Lower leg skin (tissue), 4 donors: ENCODE measurements at regions not wholly inside any gene's neighbourhood (a gene's known extent, or its start where the extent isn't known, plus 50 kb on each side); places are given as distances from the start of the nearest gene placed in this dataset.

Experiments
- DNase-seq, 2 donors: peaks; one replicate each; pipeline ENCODE4 v3.0.0-alpha.2; 2019; ENCODE audit warnings: low spot score in 2 of 2
- H3K4me3 ChIP-seq: fragments of 200-600 bp; sonication (generic); 2 replicates; pipeline ENCODE4 v1.5.1; 2017; ENCODE audit warnings: mild to moderate bottlenecking, low read depth; ENCODE audit not compliant: poor library complexity, severe bottlenecking
- CTCF ChIP-seq, 3 donors: fragments of 450-650 bp; IDR thresholded peaks; one replicate each; pipeline ENCODE4 v1.5.1; 2016; ENCODE audit warnings: antibody characterized with exemption in 3 of 3, mild to moderate bottlenecking in 3 of 3, moderate library complexity in 2 of 3
- POLR2A ChIP-seq, 2 donors: fragments of 450-650 bp; IDR thresholded peaks; one replicate each; pipeline ENCODE4 v1.6.1; 2016 to 2017; ENCODE audit warnings: antibody characterized with exemption in 2 of 2, mild to moderate bottlenecking in 1 of 2, moderate library complexity in 1 of 2
- WGBS, 2 donors: methylation state at CpG; one replicate each; pipeline ENCODE4 v1.1.5; 2018; 5-methylcytosine and 5-hydroxymethylcytosine counted together
- intact Hi-C: fragments of 100-400 bp; cut with DNase I; formaldehyde crosslinking; loops from one replicate; pipeline ENCODE4 v1.15.0; 2023; ENCODE audit warnings: low total_unique reads

- TF ChIP-seq CTCF (IDR thresholded peaks at IDR 0.05) (no peak), POLR2A (IDR thresholded peaks at IDR 0.05) (no peak)
- WGBS, 2 donors, result 4 to 5% methylated on average over 2 of the region's 2 CpGs
- DNase-seq, result no peak
- H3K4me3 ChIP-seq, result no peak overlapping the region
- intact Hi-C loops, result no loop called here
These were observed 235.3 kb downstream of the GPAT3 start for GRCh38 chr4:83771113-83771705.

DNA sequence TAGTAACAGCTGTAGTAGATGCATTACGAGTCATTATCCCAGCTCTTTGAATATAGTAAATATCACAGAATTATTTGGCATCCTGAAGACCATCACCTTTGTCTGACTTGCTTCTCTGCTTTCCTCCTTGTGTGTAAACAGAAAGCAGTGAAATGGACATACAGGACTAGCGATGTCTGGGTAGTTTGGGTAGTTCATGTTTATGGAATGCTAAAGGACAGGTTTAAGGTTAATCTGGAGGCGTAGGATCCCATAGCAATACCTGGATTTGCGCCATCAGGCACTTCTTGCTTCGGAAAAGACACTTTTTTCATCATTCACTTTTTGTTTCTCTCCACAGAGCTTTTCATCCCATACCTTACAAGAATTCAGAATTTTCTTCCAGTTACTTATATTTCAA is 232.2 kb downstream of the GPAT3 start:
- no peak overlapping the region for H3K4me3 ChIP-seq
- intact Hi-C loops, result no loop called here
- DNase-seq, result no peak
- no peak for TF ChIP-seq CTCF (IDR thresholded peaks at IDR 0.05)
- no peak for TF ChIP-seq POLR2A (IDR thresholded peaks at IDR 0.05)
- 83% methylated on average over 5 of the region's 5 CpGs for WGBS, 2 donors

GRCh38 chr4:83767067-83767466 is 231.2 kb downstream of the GPAT3 start:
- no peak for TF ChIP-seq POLR2A (IDR thresholded peaks at IDR 0.05)
- no peak for TF ChIP-seq CTCF (IDR thresholded peaks at IDR 0.05)
- no peak for DNase-seq
- WGBS, 2 donors, result 87 to 90% methylated on average over 2 of the region's 2 CpGs
- no peak overlapping the region for H3K4me3 ChIP-seq
- intact Hi-C loops, result no loop called here

GRCh38 chr4:83759611-83760010 is 223.7 kb downstream of the GPAT3 start:
- intact Hi-C loops, result no loop called here

DNA sequence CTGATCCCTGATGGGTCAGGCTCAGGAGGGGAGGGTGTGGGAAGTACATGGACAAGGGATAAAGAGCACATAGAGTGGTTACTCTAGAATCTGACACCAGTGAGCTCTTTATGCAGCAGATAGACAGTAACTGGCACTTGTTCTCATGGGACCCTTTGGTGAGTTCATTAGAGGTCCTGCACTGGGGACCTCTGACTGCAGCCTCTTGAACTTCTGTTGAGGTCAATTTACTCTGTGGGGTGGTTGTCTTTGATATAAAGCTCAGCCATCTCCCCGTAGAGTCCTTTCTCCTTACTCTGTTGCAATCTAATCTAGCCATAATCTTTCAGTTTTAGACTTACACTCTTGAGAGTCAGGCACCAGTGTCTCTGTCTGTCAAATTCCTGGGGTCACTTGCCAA is 222.4 kb downstream of the GPAT3 start:
- WGBS, 2 donors, result 79 to 89% methylated on average over 1 of the region's 1 CpG
- DNase-seq, result no peak
- TF ChIP-seq POLR2A (IDR thresholded peaks at IDR 0.05) (no peak), CTCF (IDR thresholded peaks at IDR 0.05) (no peak)
- intact Hi-C loops, result no loop called here
- no peak overlapping the region for H3K4me3 ChIP-seq

More at GRCh38 chr4:83759611-83760010, 223.7 kb downstream of the GPAT3 start:
- WGBS, 2 donors, result 86 to 91% methylated on average over 5 of the region's 5 CpGs
- TF ChIP-seq POLR2A (IDR thresholded peaks at IDR 0.05) (no peak), CTCF (IDR thresholded peaks at IDR 0.05) (no peak)
- no peak overlapping the region for H3K4me3 ChIP-seq
- DNase-seq, result no peak

DNA sequence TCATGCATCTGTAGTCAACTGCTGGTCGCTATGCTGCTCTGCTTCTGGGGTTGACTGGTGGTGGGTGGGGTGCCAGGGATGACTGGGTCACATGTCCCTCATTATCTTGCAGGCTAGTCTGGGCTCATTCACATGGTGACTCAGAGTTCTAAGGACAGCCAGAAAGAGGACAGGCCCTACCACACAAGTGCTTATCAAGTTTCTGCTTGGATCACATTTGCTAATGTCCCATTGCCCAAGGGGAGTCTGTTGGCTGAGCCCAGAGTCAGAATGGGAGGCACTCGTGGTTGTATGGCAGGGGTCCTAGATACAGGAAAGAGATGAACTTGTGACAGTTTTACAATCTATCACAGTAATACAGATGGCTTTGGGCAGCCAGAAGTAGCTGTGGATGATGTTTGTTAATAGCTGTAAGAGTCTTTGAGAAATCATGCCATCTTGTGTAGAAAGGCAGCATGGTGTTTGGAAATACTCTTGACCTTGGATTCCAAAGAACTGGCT is 221.3 kb downstream of the GPAT3 start:
- no peak for DNase-seq
- 25 to 28% methylated on average over 2 of the region's 2 CpGs for WGBS, 2 donors
- no peak overlapping the region for H3K4me3 ChIP-seq
- intact Hi-C loops, result no loop called here
- TF ChIP-seq CTCF (IDR thresholded peaks at IDR 0.05), result no peak
- no peak for TF ChIP-seq POLR2A (IDR thresholded peaks at IDR 0.05)
